ENCODE measurements at regions not wholly inside any gene's neighbourhood (a gene's known extent, or its start where the extent isn't known, plus 50 kb on each side); places are given as distances from the start of the nearest gene placed in this dataset.

DNA sequence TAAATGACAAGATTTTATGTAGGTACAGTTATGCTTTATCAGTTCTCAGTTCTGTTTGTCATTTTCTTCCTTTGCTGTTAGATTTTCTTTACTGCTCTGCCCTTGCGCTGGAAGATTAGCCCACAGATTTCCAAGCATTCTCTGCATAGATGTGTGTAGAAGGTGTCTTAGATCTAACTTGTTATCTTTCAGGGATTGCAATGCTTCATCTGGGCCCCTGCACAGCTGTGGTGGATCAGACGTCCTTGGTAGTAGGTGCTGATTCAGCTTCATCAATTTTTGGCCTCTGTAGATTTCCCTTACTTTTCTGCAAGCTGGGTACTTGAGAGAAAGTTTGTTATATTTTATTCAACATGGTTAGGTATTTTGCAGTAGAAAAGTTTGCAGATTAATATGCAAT is 115.3 kb upstream of the LINC00305 start:
- DNase-seq (ENCODE audit: low spot score in 2 of 2): no peak
- no peaks in the 10 kb centered on the region for H3K27me3 Mint-ChIP-seq
- no peak overlapping the region for H3K4me3 Mint-ChIP-seq
- H3K9me3 Mint-ChIP-seq: peaks cover 16% of the 10 kb centered on the region
- H3K4me1 Mint-ChIP-seq: no peaks in the 10 kb centered on the region
- no peaks in the 10 kb centered on the region for H3K36me3 Mint-ChIP-seq (ENCODE audit: insufficient read depth)
- ATAC-seq (replicated peaks; ENCODE audit: extremely low read depth, poor library complexity, severe bottlenecking): no peak
- H3K27ac Mint-ChIP-seq (ENCODE audit: low read depth): no peak overlapping the region

DNA sequence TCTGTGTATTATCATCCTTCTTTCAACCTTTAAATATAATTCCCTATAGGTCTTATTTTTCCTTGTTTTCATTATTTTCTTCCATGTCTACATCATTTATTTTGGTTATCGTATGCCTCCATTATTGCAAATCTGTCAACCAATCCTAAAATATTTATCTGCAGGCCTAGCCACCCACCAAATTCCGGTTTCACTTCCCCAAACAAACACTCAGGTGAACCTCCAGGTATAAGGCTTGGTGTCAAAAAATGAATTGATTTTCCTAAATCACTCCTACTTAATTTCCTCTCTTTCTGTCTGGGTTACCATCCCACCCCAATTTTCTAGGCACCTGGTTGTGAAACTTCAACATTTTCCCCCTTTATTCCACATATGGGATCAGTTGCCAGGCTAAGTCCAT is 111.9 kb upstream of the LINC00305 start:
- H3K9me3 Mint-ChIP-seq: peaks cover 19% of the 10 kb centered on the region
- no peak for DNase-seq (ENCODE audit: low spot score in 2 of 2)
- H3K36me3 Mint-ChIP-seq (ENCODE audit: insufficient read depth): no peaks in the 10 kb centered on the region
- H3K4me1 Mint-ChIP-seq: no peaks in the 10 kb centered on the region
- no peak overlapping the region for H3K27ac Mint-ChIP-seq (ENCODE audit: low read depth)
- no peaks in the 10 kb centered on the region for H3K27me3 Mint-ChIP-seq
- H3K4me3 Mint-ChIP-seq: no peak overlapping the region
- ATAC-seq (replicated peaks; ENCODE audit: extremely low read depth, poor library complexity, severe bottlenecking): no peak

DNA sequence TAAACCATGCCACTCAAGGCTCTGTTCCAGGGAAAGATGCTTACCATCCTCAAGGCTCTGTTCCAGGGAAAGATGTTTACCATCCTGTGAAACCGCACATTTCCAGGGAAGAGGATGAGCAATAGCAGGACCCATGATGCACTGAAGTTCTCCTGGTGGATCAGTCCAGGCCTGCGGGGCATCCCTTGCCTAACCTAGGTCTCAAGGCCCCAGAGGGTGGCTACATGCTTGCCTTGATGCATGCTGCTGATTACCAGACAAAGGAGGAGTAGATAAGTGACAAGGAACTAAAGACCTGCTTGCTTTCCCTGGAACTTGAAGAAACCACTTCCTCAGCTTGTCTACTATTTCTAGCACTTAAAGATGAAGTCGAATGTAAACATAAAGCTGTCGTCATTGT is 111.0 kb upstream of the LINC00305 start:
- Mint-ChIP-seq H3K27ac (ENCODE audit: low read depth) (no peak overlapping the region), H3K4me1 (no peaks in the 10 kb centered on the region), H3K36me3 (ENCODE audit: insufficient read depth) (no peaks in the 10 kb centered on the region), H3K27me3 (no peaks in the 10 kb centered on the region), H3K4me3 (no peak overlapping the region), H3K9me3 (peaks cover 14% of the 10 kb centered on the region)
- ATAC-seq (replicated peaks; ENCODE audit: extremely low read depth, poor library complexity, severe bottlenecking) (no peak), DNase-seq (ENCODE audit: low spot score in 2 of 2) (no peak)

DNA sequence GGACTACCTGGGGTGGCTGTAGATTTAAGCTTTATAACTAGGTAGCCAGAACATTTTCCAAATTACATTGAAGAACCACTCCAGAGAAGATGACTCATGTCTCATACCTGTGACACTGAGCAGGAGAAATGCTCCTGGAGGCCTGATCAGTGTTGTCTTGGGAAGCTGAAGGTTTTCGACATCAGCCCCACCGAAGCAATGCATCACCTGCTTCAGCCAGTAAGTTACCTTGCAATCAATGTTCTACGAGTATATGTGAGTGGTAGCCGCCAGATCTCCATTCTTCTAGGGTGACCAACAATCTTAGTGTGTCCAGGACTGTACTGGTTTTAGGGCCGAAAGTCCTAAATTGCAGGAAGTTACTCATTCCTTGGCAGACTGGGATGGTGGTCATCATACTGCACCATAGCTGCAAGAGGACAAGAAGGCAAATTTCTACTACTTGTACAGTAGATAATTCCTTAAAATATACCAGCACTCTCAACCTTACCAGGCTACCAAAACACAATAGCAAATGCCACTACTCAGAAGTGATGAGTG is 109.3 kb upstream of the LINC00305 start:
- ATAC-seq (replicated peaks; ENCODE audit: extremely low read depth, poor library complexity, severe bottlenecking): no peak
- Mint-ChIP-seq H3K4me3 (no peak overlapping the region), H3K9me3 (peaks cover 9% of the 10 kb centered on the region), H3K27me3 (no peaks in the 10 kb centered on the region), H3K27ac (ENCODE audit: low read depth) (no peak overlapping the region), H3K4me1 (no peaks in the 10 kb centered on the region), H3K36me3 (ENCODE audit: insufficient read depth) (no peaks in the 10 kb centered on the region)
- no peak for DNase-seq (ENCODE audit: low spot score in 2 of 2)

DNA sequence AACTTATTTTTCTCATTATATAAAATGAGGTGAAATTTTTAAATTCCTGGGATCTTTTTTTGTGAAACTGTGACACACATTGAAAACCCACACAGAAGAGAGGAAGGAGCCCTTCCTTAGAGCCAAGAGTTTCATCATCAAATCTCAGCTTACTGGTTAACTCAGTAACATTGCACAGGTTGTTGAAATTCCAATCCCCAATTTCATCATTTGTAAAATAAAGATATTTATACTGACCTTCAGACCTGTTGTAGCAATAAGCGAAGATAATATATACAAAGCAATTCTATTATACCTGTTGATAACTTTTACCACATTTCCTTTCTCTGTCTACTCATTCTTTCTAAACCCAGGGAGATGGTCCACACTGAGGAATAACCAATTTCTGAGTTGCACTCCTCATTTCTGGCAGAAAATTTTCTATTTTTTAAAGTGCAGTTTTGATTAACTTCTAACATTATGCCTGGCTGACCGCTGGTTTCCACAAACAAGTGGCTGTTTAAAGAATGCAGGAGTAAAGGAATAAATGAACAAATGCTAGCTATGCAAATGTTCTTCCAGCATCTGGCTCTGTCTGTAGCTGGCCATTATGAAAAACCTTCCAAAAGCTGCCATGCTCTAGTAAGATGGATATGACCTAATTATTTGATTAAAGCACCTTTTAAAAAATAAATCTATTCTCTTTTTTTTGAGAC is 105.7 kb upstream of the LINC00305 start:
- ATAC-seq (replicated peaks; ENCODE audit: extremely low read depth, poor library complexity, severe bottlenecking): no peak
- Mint-ChIP-seq H3K4me3 (no peak overlapping the region), H3K9me3 (peaks cover 8% of the 10 kb centered on the region), H3K27me3 (no peaks in the 10 kb centered on the region), H3K36me3 (ENCODE audit: insufficient read depth) (no peaks in the 10 kb centered on the region), H3K27ac (ENCODE audit: low read depth) (no peak overlapping the region), H3K4me1 (no peaks in the 10 kb centered on the region)
- no peak for DNase-seq (ENCODE audit: low spot score in 2 of 2)

DNA sequence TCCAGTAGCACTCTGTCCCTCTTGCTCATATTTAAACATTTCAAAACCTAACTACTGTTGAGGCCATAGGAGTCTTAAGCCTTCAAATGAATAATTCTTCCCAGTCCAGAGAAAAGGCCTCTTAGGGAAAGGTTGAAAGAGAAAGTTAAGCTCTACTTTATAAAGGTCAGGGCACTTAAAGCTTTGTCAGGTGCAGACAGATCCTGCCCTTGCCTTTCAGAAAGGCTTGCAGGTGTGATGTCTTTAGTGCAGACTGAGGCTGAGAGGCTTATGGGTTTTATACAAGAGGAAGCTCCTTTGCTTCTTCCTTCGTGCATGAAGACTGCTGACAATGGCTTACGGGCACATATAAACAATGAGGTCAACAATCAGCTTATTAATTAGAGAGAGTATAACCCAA is 105.0 kb upstream of the LINC00305 start:
- no peaks in the 10 kb centered on the region for H3K36me3 Mint-ChIP-seq (ENCODE audit: insufficient read depth)
- no peak for ATAC-seq (replicated peaks; ENCODE audit: extremely low read depth, poor library complexity, severe bottlenecking)
- H3K4me3 Mint-ChIP-seq: no peak overlapping the region
- peaks cover 8% of the 10 kb centered on the region for H3K9me3 Mint-ChIP-seq
- H3K4me1 Mint-ChIP-seq: no peaks in the 10 kb centered on the region
- H3K27ac Mint-ChIP-seq (ENCODE audit: low read depth): no peak overlapping the region
- no peaks in the 10 kb centered on the region for H3K27me3 Mint-ChIP-seq
- no peak for DNase-seq (ENCODE audit: low spot score in 2 of 2)

DNA sequence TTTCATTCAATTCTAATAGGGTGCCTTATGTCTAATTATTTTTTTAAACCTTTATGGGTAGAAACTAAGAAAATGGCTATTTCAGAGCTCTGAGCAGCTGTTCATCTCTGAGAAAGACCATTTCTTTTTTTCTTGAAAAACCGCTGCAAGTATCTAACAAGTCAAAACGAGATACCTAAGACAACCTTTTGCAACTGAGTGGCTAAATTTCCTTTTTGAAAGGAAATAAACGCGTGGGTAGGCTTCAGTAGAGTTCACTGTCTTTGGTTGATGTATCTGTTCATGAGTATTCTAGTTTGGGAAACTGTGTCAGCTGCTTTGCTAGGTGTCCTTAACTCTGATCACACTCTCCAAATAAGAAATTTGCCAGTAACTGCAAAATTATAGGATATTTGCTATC is 104.3 kb upstream of the LINC00305 start:
- Mint-ChIP-seq H3K27me3 (no peaks in the 10 kb centered on the region), H3K4me1 (no peaks in the 10 kb centered on the region), H3K4me3 (no peak overlapping the region), H3K9me3 (peaks cover 4% of the 10 kb centered on the region), H3K36me3 (ENCODE audit: insufficient read depth) (no peaks in the 10 kb centered on the region), H3K27ac (ENCODE audit: low read depth) (no peak overlapping the region)
- ATAC-seq (replicated peaks; ENCODE audit: extremely low read depth, poor library complexity, severe bottlenecking): no peak
- DNase-seq (ENCODE audit: low spot score in 2 of 2): no peak

DNA sequence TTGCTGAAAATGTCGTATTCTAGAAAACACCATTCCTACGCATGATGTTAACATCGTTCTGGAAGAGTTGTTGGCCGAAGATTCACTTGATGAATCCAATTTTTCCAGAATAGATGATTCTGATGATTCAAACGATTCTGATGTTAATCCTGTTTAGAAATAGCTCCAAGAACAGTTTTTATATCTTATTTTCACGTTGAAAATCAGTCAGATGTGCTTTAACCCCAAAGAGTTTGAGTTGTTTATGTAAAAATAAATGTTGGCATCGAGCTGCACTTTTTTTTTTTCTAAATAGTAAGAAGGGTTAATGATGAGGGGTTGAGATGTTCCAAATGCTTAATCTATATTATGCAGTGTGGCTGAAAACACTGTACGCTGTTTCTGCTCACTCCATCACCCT is 99.9 kb upstream of the LINC00305 start:
- Mint-ChIP-seq H3K36me3 (ENCODE audit: insufficient read depth) (no peaks in the 10 kb centered on the region), H3K4me1 (no peaks in the 10 kb centered on the region), H3K27ac (ENCODE audit: low read depth) (no peak overlapping the region), H3K4me3 (no peak overlapping the region), H3K27me3 (no peaks in the 10 kb centered on the region), H3K9me3 (peaks cover 4% of the 10 kb centered on the region)
- DNase-seq (ENCODE audit: low spot score in 2 of 2) (no peak), ATAC-seq (replicated peaks; ENCODE audit: extremely low read depth, poor library complexity, severe bottlenecking) (no peak)

DNA sequence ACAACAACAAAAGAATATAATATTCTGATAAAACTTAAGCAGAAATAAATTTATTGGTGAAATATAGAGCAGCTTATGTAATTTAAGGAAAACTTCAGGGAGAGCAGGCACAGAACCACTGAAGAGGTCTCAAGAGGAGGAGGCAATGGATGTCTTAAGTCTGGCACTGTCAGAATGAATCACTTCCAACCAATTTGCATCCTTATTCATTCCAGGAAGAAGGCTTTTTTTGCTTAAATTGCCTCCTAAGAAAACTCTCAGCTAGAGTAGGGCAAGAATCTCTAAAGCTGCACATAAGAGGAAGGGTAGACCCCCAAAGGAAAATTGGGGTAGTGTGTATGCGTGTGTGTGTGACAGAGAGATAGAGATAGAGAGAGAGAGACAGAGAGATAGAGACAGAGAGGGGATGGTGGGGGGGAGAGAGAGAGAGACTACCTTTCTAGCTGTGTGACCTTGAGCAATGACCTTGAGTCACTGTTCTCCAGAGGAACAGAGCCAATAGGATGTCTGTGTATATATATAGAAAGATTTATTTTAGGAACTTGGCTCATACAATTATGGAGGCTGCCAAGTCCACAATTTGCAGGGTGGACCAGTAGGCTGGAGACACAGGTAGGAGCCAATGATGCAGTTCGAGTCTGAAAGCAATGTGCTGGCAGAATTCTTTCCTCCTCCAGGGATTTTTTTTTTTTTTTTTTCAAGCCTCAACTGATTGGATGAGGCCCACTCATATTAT is 96.4 kb upstream of the LINC00305 start:
- Mint-ChIP-seq H3K27me3 (no peaks in the 10 kb centered on the region), H3K4me1 (no peaks in the 10 kb centered on the region), H3K9me3 (no peaks in the 10 kb centered on the region), H3K27ac (ENCODE audit: low read depth) (no peak overlapping the region), H3K4me3 (no peak overlapping the region), H3K36me3 (ENCODE audit: insufficient read depth) (no peaks in the 10 kb centered on the region)
- ATAC-seq (replicated peaks; ENCODE audit: extremely low read depth, poor library complexity, severe bottlenecking) (no peak), DNase-seq (ENCODE audit: low spot score in 2 of 2) (no peak)

DNA sequence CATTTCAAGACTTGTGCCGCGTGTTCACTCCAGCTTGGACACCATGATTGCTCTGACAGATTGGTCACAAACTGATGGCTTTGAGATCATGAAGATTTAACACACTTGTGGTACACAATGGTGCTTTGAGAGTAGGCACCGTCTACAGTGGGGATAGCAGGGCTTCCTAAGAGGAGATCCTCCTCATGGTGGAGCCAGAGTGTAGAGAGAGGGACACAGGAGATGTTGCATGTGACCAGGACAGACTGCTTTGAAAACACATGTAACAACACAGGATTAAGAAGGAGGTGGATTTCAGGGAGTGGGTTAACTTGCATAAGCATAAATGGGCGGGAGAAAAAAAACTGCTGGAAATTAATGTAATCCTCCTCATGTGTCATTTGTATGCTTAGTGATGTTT is 95.7 kb upstream of the LINC00305 start:
- no peak overlapping the region for H3K4me3 Mint-ChIP-seq
- no peaks in the 10 kb centered on the region for H3K4me1 Mint-ChIP-seq
- no peak overlapping the region for H3K27ac Mint-ChIP-seq (ENCODE audit: low read depth)
- H3K27me3 Mint-ChIP-seq: no peaks in the 10 kb centered on the region
- ATAC-seq (replicated peaks; ENCODE audit: extremely low read depth, poor library complexity, severe bottlenecking): no peak
- H3K36me3 Mint-ChIP-seq (ENCODE audit: insufficient read depth): no peaks in the 10 kb centered on the region
- DNase-seq (ENCODE audit: low spot score in 2 of 2): no peak
- H3K9me3 Mint-ChIP-seq: no peaks in the 10 kb centered on the region

DNA sequence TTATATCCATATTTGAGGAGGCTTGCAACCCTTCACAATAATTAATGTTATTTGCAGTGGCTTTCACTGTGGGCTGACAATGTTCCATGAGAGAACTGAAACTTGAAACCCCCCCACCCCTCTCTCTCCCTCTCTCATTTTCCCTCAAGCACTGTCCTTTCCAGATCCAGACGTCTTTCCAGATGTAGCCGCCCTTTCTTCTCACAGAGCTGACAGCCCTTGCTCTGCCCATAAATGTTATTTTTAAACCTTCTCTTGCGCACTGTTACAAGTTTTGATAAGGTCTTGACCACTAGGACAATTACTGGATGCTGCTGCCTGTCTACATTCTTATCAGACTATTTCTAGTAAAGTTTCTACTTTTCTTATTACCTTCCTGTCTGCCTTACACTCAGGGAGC is 91.4 kb upstream of the LINC00305 start:
- H3K27ac Mint-ChIP-seq (ENCODE audit: low read depth): no peak overlapping the region
- no peaks in the 10 kb centered on the region for H3K36me3 Mint-ChIP-seq (ENCODE audit: insufficient read depth)
- no peak for ATAC-seq (replicated peaks; ENCODE audit: extremely low read depth, poor library complexity, severe bottlenecking)
- no peaks in the 10 kb centered on the region for H3K9me3 Mint-ChIP-seq
- H3K4me3 Mint-ChIP-seq: no peak overlapping the region
- no peaks in the 10 kb centered on the region for H3K4me1 Mint-ChIP-seq
- DNase-seq (ENCODE audit: low spot score in 2 of 2): no peak
- H3K27me3 Mint-ChIP-seq: no peaks in the 10 kb centered on the region

DNA sequence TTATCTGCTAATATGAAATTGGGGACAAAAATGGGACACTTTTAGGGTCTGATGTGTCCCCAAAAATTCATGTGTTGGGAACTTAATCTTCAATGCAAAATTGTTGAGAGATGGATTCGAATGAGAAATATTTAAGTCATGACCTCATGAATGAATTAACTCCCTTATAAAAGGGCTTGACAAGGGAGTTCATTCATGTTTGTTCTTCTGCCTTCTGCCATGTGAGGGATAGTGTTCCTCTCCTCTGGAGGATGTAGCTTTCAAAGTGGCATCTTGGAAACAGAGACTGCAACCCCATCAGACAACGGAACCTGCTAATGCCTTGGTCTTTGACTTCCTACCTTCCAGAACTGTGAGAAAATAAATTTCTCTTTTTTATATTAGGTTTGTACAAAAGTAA is 89.2 kb upstream of the LINC00305 start:
- Mint-ChIP-seq H3K9me3 (peaks cover 8% of the 10 kb centered on the region), H3K27ac (ENCODE audit: low read depth) (no peak overlapping the region), H3K4me3 (no peak overlapping the region), H3K27me3 (no peaks in the 10 kb centered on the region), H3K4me1 (no peaks in the 10 kb centered on the region), H3K36me3 (ENCODE audit: insufficient read depth) (no peaks in the 10 kb centered on the region)
- DNase-seq (ENCODE audit: low spot score in 2 of 2): no peak
- ATAC-seq (replicated peaks; ENCODE audit: extremely low read depth, poor library complexity, severe bottlenecking): no peak

DNA sequence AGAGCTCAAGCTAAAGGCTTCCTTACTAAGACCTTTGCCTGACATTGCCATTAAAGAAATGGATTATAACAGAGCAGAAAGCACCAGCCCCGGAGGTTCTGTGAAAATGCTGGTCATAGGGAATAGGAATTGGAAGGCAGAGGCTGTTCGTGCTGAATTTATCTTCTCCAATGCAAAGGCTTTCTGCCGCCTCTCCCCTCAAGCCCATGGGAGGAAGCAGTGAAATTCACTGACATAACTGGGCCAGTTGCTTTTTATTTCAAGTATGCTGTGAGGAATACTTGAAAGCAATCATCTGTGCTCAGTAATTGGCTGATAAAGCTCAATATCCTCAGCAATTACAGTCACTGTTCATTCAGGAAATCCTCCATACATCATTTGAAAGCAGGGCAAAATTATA is 85.4 kb upstream of the LINC00305 start:
- ATAC-seq (replicated peaks; ENCODE audit: extremely low read depth, poor library complexity, severe bottlenecking) (no peak), DNase-seq (ENCODE audit: low spot score in 2 of 2) (no peak)
- H3K36me3 Mint-ChIP-seq (ENCODE audit: insufficient read depth): no peaks in the 10 kb centered on the region
- no peak overlapping the region for H3K27ac Mint-ChIP-seq (ENCODE audit: low read depth)
- no peak overlapping the region for H3K4me3 Mint-ChIP-seq
- H3K9me3 Mint-ChIP-seq: peaks cover 14% of the 10 kb centered on the region
- H3K27me3 Mint-ChIP-seq: no peaks in the 10 kb centered on the region
- no peaks in the 10 kb centered on the region for H3K4me1 Mint-ChIP-seq
